ENCODE measurements at regions not wholly inside any gene's neighbourhood (a gene's known extent, or its start where the extent isn't known, plus 50 kb on each side); places are given as distances from the start of the nearest gene placed in this dataset.
"Not testable (repeated sequence)": the region's sequence is repeated elsewhere in the genome, so short reads cannot be mapped to it uniquely, and the experiment has no call there.

DNA sequence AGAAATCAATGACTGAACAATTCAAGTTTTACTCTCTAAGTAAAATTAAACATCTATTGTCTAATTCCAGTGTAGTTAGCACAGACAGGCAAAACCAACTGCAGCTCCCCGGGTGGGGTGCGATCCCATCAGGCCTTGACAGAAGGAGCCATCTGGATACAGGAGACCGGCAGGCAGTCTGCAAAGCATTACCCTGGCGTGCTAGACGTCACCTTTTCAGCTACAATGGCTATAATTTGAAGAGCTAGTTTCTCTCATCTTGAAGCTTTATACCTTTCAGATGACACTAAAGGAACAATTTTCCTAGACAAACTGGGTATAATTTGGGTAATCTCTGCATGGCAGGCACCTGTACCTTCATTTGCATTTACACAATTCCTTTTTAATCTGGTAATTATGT lies 761.5 kb upstream of the SOX11 start:
- Histone ChIP-seq H3K79me2 (no peaks in the 10 kb centered on the region), H3K4me1 (no peaks in the 10 kb centered on the region), H3K4me2 (ENCODE audit: low read length) (no peak overlapping the region), H2AFZ (no peak overlapping the region), H3K9me3 (ENCODE audit: control insufficient read depth, low read length) (no peaks in the 10 kb centered on the region), H3K36me3 (ENCODE audit: control insufficient read depth, insufficient read depth, low read length) (no peaks in the 10 kb centered on the region), H3K27me3 (ENCODE audit: control insufficient read depth, insufficient read depth, low read length) (no peaks in the 10 kb centered on the region), H3K4me3 (ENCODE audit: low read depth, low read length) (no peak overlapping the region), H3K9ac (no peak overlapping the region), H3K27ac (no peak overlapping the region)
- TF ChIP-seq, protein P1, sequence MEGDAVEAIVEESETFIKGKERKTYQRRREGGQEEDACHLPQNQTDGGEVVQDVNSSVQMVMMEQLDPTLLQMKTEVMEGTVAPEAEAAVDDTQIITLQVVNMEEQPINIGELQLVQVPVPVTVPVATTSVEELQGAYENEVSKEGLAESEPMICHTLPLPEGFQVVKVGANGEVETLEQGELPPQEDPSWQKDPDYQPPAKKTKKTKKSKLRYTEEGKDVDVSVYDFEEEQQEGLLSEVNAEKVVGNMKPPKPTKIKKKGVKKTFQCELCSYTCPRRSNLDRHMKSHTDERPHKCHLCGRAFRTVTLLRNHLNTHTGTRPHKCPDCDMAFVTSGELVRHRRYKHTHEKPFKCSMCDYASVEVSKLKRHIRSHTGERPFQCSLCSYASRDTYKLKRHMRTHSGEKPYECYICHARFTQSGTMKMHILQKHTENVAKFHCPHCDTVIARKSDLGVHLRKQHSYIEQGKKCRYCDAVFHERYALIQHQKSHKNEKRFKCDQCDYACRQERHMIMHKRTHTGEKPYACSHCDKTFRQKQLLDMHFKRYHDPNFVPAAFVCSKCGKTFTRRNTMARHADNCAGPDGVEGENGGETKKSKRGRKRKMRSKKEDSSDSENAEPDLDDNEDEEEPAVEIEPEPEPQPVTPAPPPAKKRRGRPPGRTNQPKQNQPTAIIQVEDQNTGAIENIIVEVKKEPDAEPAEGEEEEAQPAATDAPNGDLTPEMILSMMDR (IDR thresholded peaks at IDR 0.05): no peak

DNA sequence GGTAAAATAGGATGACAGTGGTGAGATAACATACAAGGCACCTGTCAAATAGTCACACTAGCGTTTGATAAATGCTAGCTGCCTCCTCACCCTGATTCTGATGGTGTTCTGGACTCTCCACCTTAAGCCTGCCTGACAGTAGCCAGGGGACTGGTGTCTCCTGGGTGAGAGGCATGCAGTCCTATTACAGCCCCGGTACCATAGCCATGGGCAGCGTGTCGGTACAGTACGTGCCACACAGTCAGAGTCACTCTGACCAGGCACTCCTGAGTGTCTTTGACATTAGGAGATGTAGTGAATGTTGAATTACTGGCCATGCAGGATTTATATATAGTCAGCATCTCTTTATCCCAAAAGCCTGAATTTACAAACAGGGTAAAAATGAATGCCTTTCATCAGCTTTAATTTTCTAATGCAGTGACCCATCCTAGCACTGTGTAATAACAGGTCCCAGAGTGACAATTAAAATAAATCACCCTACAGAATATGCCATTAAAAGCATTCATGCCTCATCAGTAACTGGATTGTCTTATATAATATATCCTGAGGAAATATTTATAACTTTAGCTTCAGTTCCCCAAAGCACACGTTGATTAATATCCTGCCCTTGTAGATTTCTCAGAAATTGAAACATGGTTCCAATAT lies 760.3 kb upstream of the SOX11 start:
- no peaks in the 10 kb centered on the region for H3K36me3 ChIP-seq (ENCODE audit: control insufficient read depth, insufficient read depth, low read length)
- no peaks in the 10 kb centered on the region for H3K9me3 ChIP-seq (ENCODE audit: control insufficient read depth, low read length)
- TF ChIP-seq, protein P1 (IDR thresholded peaks at IDR 0.05): no peak
- no peak overlapping the region for H3K27ac ChIP-seq
- H3K79me2 ChIP-seq: no peaks in the 10 kb centered on the region
- no peak overlapping the region for H3K4me3 ChIP-seq (ENCODE audit: low read depth, low read length)
- H3K4me1 ChIP-seq: no peaks in the 10 kb centered on the region
- H2AFZ ChIP-seq: no peak overlapping the region
- H3K9ac ChIP-seq: no peak overlapping the region
- H3K27me3 ChIP-seq (ENCODE audit: control insufficient read depth, insufficient read depth, low read length): no peaks in the 10 kb centered on the region
- H3K4me2 ChIP-seq (ENCODE audit: low read length): no peak overlapping the region

DNA sequence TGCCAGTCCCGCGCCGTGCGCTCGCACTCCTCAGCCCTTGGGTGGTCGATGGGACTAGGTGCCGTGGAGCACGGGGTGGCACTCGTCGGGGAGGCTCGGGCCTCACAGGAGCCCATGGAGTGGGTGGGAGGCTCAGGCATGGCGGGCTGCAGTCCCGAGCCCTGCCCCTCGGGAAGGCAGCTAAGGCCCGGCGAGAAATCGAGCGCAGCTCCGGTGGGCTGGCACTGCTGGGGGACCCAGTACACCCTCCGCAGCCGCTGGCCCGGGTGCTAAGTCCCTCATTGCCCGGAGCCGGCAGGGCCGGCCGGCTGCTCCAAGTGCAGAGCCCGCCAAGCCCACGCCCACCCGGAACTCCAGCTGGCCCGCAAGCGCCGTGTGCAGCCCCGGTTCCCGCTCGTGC lies 756.9 kb upstream of the SOX11 start:
- not testable (repeated sequence) for H3K9ac ChIP-seq; H3K4me3 ChIP-seq (ENCODE audit: low read depth, low read length); H3K4me2 ChIP-seq (ENCODE audit: low read length); H3K79me2 ChIP-seq; H3K4me1 ChIP-seq; H3K27me3 ChIP-seq (ENCODE audit: control insufficient read depth, insufficient read depth, low read length); H3K36me3 ChIP-seq (ENCODE audit: control insufficient read depth, insufficient read depth, low read length); H3K27ac ChIP-seq; H3K9me3 ChIP-seq (ENCODE audit: control insufficient read depth, low read length); H2AFZ ChIP-seq

DNA sequence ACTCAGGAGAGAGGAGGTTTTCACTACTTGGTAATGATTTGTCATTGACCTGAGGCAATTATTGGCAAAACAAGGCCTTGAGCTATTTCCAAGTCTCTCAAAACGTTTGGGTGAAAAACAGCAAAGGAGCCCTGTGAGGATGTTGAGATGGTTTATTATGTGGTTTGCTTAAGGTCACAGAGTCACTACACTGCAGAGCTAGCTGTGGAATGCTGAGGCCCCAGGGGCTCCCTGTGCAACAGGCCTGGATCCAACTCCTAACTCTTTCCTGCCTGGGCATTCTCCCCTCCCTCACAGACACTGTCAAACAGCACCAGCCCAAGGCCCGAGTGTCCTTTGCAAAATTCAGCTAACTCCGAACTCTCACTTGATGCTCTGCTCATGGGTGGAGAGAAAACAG lies 754.6 kb upstream of the SOX11 start:
- no peaks in the 10 kb centered on the region for H3K79me2 ChIP-seq
- no peaks in the 10 kb centered on the region for H3K4me1 ChIP-seq
- no peaks in the 10 kb centered on the region for H3K36me3 ChIP-seq (ENCODE audit: control insufficient read depth, insufficient read depth, low read length)
- H3K9ac ChIP-seq: no peak overlapping the region
- H3K27ac ChIP-seq: no peak overlapping the region
- H3K27me3 ChIP-seq (ENCODE audit: control insufficient read depth, insufficient read depth, low read length): peaks cover 3% of the 10 kb centered on the region
- H3K4me3 ChIP-seq (ENCODE audit: low read depth, low read length): no peak overlapping the region
- TF ChIP-seq, protein P1 (IDR thresholded peaks at IDR 0.05): no peak
- H2AFZ ChIP-seq: no peak overlapping the region
- H3K4me2 ChIP-seq (ENCODE audit: low read length): no peak overlapping the region
- H3K9me3 ChIP-seq (ENCODE audit: control insufficient read depth, low read length): no peaks in the 10 kb centered on the region

DNA sequence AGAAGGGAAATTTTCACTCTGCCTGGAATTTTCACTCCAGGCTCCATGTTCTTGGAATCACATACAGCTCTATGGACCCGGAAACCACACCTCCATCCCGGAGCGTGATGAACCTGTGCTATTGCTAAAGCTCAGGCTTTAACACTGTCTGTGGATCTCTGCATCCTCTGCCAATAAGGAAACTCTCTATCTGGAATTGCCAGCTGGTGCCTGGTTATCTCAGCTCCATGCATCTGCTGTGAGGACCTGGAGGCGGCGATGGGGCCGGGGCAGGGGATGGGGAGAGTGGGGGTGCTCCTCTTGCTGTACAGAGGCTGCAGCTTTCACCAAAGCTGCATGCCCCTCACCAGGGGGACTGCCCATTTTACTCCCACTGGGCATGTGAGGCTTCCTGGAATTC lies 754.0 kb upstream of the SOX11 start:
- no peak overlapping the region for H3K4me2 ChIP-seq (ENCODE audit: low read length)
- no peak overlapping the region for H3K9ac ChIP-seq
- H3K4me3 ChIP-seq (ENCODE audit: low read depth, low read length): no peak overlapping the region
- TF ChIP-seq, protein P1 (IDR thresholded peaks at IDR 0.05): no peak
- no peaks in the 10 kb centered on the region for H3K9me3 ChIP-seq (ENCODE audit: control insufficient read depth, low read length)
- no peak overlapping the region for H3K27ac ChIP-seq
- peaks cover 3% of the 10 kb centered on the region for H3K27me3 ChIP-seq (ENCODE audit: control insufficient read depth, insufficient read depth, low read length)
- no peaks in the 10 kb centered on the region for H3K4me1 ChIP-seq
- no peak overlapping the region for H2AFZ ChIP-seq
- no peaks in the 10 kb centered on the region for H3K36me3 ChIP-seq (ENCODE audit: control insufficient read depth, insufficient read depth, low read length)
- no peaks in the 10 kb centered on the region for H3K79me2 ChIP-seq

All from parathyroid adenoma (tissue), 2 donors.